Activated T-cell treated with anti-CD3 and anti-CD28 coated beads for 1 hour (primary cell): ENCODE measurements at regions not wholly inside any gene's neighbourhood (a gene's known extent, or its start where the extent isn't known, plus 50 kb on each side); places are given as distances from the start of the nearest gene placed in this dataset.

Experiments used
- DNase-seq: peaks from one replicate; pipeline ENCODE4 v3.0.0-alpha.2; 2020; ENCODE audit warnings: low read depth

- DNase-seq, result no peak
Measured at GRCh38 chr5:17893026-17893635, 258.9 kb downstream of the TAF11L14 start.

DNA sequence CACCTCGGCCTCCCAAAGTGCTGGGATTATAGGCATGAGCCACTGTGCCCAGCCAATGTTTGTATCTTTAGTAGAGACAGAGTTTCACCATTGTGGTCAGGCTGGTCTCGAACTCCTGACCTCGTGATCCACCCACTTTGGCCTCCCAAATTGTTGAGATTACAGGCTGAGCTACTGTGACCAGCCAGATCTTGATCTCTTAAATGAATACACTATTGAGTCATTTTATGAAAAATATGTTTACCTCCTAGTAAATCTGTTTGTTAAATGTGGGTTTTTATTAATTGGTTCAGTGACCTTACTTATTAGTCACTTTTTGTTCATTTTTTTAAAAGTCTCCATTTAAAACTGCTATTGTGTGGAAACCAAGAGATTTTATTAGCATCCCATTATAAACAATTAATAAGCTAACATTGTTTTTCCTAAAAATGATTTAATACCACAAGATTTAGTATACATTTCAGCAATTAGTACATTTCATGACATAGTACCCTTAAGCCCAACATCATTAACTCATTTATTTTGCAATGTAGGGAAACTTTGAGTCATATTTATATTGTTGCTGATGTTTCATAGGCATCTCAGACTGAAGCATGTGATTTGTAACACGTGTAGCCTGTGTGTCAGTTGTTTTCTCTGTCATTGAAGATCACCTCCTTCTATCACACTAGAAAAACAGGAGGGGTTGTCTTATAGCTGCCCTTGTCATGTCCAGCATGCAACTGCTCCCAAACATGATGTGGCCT lies 261.2 kb downstream of the TAF11L14 start:
- no peak for DNase-seq

GRCh38 chr5:17896605-17897004 lies 262.3 kb downstream of the TAF11L14 start:
- DNase-seq, result no peak

DNA sequence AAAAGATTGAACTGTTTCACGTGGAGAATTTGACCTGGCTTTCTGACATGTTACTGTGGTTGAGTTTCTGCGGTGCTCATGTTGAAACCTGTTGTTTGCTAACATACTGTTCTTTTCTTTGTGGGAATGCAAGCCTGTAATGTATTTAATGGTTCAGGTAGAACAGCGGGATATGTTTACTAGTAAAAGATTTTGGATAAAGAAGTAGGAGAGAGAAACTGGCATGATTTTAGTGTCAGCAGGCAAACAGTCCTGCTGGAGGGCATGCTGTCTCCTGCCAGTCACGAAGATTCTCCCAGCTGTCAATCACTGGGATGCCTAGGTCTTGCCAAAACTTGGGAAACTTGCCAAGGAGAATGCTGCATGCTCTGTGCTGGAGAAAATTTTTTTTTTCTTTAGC lies 263.5 kb downstream of the TAF11L14 start:
- no peak for DNase-seq

DNA sequence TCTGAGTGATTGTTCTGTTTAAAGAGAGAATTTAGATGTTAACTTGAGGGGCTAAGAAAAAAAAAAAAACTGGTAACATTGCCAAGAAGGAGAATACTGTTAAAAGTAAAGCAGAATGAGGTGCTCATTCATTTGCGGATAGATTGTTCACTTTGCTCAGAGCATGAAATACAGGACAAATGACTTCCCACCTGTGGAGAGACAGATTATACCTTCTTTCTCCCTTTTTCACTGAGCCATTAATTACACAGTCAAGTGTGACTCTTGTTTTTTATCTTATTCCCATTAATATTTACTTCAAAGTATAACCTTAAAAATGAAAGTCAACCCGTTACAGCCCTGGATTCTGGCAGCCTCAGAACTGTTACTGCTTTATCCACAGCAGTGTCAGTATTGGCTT lies 264.5 kb downstream of the TAF11L14 start:
- DNase-seq, result no peak

DNA sequence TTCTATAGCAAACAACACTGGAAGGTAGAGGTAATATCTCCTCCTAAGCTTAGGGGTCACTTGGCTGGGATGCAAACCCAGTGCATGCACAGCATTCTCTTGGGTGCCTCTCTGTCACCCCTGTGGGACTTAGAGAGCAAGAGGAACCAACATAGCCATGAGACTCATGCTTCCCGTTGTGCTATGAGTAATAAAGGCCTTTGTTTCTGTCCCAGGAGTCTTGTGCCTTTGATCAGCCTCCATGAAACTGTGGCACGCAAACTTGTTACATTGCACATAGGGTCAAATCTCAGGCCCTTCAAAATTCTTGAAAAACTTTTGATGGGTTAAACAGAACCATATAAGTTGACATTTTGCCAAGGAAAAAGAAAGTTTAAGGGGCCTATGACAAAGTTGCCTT lies 272.8 kb downstream of the TAF11L14 start:
- no peak for DNase-seq

DNA sequence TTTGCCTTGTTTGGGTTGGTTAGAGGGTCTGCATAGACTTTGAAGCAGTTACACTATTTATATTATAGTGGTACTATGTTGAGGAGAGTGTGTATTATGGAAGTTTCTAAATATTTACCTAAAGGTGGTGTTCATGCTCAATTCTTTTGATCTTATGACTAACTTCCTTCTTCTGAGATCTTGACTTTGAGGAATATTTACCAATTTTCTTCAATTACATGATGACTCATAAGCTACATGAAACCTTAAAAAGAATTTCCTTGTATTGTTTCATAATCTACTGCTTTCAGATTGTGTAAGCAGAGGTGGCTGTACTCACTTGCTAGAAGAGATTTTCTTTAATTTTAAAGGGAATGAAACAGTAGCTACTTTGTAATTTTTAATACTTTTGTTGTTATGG lies 276.1 kb downstream of the TAF11L14 start:
- no peak for DNase-seq

GRCh38 chr5:17912794-17913193 lies 278.5 kb downstream of the TAF11L14 start:
- DNase-seq, result no peak

DNA sequence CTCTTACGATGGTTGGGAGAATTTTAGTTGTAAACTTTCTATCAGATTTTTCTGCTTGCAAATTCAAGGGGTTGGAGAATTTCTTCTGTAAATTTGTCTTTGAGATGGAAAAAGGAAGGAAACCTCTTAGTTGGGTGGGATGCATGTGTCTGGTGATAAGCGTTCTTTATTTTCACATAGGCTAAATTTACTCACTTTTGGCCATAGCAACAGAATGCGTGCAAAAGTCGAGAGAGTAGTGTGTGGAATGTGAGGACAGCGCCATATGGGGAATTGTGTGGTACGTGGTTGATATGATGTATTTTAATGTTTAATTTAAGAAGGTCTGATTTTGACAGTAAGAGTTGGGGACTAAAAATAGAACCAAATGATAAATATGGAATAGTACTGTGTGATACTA lies 282.2 kb downstream of the TAF11L14 start:
- DNase-seq, result no peak

GRCh38 chr5:17917465-17917864 lies 283.2 kb downstream of the TAF11L14 start:
- no peak for DNase-seq

DNA sequence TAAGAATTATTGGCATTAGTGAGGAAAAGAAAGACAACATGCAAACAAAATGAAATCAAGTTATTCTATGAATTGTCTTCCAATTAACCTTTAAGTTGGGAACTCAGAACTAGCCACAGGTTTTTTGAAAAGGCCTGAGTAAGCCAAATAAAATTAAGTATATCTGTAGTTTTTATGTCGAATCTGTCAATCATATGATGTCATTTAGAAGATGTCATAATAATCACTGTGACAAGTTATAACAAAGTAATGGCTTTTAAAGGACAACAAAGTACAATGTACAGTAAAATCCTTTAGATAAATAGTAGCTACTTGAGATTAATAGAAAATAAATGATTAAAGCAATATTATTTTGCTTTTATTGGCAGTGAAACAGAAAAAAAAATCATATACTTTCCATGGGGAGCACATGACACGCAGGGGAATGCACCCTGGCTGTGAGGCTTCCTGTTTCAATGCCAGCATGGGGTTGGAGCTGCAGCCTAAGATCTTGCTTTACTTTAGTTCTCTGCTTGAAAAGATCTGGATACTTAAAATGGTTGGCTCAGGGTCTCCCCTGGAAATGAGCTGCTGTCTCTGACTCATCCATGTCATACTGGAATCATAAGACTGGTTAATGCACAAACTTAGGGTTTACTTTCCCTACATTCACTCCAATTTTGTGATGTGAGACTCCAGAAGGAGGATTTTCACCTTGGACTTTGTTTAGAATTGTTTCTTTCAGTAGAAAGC lies 284.3 kb downstream of the TAF11L14 start:
- no peak for DNase-seq

DNA sequence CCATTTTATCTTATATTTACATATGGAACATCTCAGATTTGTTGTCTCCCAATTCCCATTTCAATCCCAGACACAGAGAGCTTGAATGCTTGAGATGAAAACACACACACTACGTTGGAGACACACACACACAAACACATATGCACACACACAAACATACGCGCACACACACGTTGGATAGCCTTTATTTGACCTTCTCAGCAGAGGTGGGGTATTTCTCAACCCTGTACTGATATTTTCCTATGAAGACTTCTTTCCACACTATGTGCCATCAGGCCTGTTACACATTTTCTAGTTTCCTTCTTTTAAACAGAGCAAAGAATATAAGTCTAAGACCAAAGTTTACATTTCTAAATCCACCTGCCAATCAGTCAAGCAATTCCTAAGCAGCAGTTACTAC lies 291.0 kb downstream of the TAF11L14 start:
- DNase-seq, result no peak

DNA sequence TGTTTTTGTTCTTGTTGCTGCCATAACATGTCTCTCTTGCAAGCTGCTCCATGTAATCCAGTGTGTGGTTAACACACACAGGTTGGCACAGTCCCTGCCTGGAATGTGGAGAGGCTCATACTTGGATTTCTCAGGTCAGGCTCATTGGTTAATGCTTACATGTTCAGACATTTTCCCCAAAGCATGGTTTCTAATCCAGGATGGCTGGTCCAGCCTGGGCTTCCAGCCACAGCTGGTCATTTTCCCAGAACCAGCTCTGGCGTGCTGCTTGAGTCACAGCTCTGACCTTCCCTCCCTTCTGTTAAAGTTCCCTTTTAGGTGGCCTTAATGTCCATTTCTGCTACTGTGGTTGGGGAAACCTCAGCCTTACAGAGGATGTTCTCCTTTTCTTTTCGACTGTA lies 294.3 kb downstream of the TAF11L14 start:
- DNase-seq, result no peak

DNA sequence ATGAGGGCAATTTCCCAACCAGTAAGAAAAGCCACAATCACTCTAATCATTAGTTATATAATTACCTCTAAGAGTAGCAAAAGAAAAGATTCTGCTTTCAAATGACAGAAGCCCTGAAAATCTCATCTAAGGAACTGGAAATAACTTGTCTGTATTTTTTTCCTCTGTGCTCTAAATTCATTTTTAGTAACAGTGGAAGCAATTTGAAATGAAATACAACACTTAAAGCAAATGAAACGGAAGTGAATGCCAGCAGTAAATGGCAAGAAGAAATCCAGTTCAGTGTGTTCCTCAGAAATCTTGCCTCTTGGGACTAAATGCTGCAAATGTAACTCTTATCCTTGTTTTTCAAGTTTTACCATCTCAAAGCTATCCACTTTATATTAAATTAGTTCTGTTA lies 294.9 kb downstream of the TAF11L14 start:
- no peak for DNase-seq

DNA sequence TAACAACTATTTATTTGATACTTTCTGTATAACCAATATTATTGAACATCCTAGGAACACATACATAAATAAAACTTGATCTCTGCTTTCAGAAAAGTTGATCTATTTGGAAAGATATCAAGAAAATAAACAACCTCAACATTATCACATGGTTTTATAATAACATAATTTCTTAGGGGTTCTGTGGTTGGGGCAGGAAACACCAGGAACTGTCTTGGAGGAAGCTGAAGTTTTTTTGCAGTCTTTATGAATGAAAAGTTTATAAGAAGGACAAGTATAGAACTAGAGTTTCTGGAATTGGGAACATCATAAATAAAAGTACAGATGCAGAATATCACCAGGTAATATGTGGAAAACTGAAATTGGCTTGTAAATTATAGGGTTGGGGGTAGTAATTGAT lies 296.1 kb downstream of the TAF11L14 start:
- no peak for DNase-seq

DNA sequence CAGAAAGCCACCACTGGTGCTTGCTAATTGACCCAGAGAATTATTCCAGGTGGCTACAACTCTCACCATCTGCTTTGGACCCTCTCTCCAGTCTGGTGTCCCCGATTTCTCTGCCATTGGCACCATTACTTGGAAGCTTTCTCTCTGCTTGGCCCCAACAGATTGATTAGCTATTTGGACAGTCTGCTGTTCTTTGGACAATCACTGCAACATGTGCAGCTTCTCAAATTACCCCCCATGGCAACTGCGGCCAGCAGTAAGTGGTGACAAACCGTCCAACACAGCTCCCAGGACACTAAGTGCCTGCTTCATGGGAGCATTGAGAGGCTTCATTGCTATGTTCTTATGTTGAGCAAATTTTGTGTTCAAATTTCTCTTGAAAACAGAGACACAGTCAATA lies 309.8 kb downstream of the TAF11L14 start:
- DNase-seq, result no peak

- no peak for DNase-seq
Measured at GRCh38 chr5:17947029-17947428, 312.8 kb downstream of the TAF11L14 start.

- DNase-seq, result no peak
Measured at GRCh38 chr5:17951392-17952169, 317.3 kb downstream of the TAF11L14 start.

GRCh38 chr5:17952231-17952630 lies 318.0 kb downstream of the TAF11L14 start:
- no peak for DNase-seq

GRCh38 chr5:17964067-17964466 lies 329.8 kb downstream of the TAF11L14 start:
- DNase-seq, result no peak

DNA sequence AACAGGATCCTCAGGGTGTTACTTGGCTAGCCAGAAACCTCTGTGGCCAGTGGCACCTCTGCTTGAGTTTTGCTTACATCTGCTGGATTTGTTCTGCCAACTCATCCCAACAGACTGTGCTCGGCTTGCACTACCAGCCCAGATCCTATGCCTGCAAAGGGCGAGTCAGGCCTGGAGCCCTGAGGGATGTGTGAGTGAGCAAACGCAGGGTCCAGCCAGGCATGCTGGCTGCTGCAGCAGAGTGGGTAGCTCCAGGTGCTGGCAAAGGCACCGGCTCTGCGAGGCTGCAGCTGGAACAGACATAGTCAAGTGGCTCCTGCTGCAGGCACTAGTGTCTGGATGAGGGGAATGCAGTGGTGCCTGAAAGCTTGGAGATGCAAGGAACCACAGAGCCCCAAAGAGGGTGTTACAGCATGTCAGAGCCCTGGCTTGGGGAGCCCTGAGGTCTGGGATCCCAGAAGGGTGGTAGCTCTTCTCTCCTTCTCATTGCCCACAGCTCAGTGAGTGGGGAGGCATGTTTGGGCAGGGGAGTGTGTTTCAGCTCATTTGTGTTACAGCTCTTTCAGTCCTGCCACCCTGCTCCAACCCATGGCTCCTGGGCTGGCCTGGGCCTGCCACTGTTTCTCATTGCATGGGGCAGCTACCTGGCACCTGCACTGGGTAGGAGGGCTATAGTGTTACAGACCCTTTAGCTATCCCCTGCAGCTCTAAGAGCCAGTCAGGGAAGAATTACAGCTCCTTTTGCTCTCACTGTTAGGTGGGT lies 332.6 kb downstream of the TAF11L14 start:
- no peak for DNase-seq

- no peak for DNase-seq
Measured at GRCh38 chr5:17976404-17976803, 342.1 kb downstream of the TAF11L14 start.
